ENCODE measurements at regions not wholly inside any gene's neighbourhood (a gene's known extent, or its start where the extent isn't known, plus 50 kb on each side); places are given as distances from the start of the nearest gene placed in this dataset.

DNA sequence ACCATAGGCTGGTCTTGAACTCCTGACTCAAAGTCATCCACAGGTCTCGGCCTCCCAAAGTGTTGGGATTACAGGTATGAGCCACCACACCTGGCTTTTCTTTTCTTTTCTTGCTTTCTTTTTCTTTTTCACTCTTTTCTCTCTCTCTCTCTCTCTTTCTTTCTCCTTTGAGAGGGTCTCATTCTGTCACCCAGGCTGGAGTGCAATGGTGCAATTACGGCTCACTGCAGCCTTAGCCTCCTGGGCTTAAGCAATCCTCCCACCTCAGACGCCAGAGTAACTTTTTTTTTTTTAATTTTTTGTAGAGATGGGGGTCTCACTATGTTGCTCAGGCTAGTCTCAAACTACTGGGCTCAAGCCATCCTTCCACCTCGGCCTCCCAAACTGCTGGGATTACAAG is 133.1 kb upstream of the UBE2E1 start:
- TF ChIP-seq, protein P1, sequence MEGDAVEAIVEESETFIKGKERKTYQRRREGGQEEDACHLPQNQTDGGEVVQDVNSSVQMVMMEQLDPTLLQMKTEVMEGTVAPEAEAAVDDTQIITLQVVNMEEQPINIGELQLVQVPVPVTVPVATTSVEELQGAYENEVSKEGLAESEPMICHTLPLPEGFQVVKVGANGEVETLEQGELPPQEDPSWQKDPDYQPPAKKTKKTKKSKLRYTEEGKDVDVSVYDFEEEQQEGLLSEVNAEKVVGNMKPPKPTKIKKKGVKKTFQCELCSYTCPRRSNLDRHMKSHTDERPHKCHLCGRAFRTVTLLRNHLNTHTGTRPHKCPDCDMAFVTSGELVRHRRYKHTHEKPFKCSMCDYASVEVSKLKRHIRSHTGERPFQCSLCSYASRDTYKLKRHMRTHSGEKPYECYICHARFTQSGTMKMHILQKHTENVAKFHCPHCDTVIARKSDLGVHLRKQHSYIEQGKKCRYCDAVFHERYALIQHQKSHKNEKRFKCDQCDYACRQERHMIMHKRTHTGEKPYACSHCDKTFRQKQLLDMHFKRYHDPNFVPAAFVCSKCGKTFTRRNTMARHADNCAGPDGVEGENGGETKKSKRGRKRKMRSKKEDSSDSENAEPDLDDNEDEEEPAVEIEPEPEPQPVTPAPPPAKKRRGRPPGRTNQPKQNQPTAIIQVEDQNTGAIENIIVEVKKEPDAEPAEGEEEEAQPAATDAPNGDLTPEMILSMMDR (IDR thresholded peaks at IDR 0.05; ENCODE audit: low read depth, low read length, poor library complexity, severe bottlenecking), result no peak
- no peak for TF ChIP-seq EZH2phosphoT487 (IDR thresholded peaks at IDR 0.05; ENCODE audit: borderline replicate concordance, low read length)
